ENCODE measurements at regions not wholly inside any gene's neighbourhood (a gene's known extent, or its start where the extent isn't known, plus 50 kb on each side); places are given as distances from the start of the nearest gene placed in this dataset.

DNA sequence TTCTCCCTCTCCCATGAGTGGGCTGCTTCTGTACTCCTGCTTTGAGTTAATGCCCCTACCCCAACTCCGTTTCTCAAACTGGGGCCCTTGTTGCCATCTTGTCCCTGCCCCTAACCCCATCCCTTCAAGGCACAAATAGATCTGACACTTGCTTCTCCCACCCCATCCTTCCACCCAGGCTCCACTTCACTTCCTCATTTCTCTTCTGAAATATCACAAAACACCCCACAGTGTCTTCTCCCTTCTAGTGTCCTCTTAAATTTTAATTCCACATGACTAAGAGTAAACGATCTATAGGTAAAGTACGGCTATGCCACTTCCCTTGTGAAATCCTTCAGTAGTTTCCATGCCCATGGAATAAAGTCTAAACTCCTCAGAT lies 571.6 kb upstream of the NOX3 start:
- DNase-seq, result no peak
- in situ Hi-C loops (cut with MboI; ENCODE audit: low pct_unique_long_range_greater_than_20kb, low sequenced_read_pairs), result no loop called here

GRCh38 chr6:156026486-156027247 lies 571.0 kb upstream of the NOX3 start:
- in situ Hi-C loops (cut with MboI; ENCODE audit: low pct_unique_long_range_greater_than_20kb, low sequenced_read_pairs), result no loop called here
- DNase-seq, result no peak

DNA sequence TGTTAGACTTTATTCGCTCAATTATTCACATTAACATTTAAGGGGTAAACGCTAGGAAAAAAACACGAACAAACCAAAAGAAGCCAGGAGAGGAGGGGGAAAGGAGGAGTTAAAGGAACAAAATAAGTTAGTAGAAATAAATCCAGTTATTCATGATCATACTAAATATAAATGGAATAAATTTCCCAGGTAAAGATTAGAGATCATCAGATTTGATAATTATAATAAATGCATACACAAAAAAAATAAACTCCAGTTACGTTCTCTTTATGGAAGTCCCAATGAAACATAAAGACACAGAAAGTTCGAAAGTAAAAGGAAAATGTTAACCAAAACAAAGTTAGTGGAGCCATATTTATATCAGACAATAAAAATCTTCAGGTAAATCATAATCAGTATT lies 568.7 kb upstream of the NOX3 start:
- DNase-seq, result no peak
- in situ Hi-C loops (cut with MboI; ENCODE audit: low pct_unique_long_range_greater_than_20kb, low sequenced_read_pairs), result no loop called here

DNA sequence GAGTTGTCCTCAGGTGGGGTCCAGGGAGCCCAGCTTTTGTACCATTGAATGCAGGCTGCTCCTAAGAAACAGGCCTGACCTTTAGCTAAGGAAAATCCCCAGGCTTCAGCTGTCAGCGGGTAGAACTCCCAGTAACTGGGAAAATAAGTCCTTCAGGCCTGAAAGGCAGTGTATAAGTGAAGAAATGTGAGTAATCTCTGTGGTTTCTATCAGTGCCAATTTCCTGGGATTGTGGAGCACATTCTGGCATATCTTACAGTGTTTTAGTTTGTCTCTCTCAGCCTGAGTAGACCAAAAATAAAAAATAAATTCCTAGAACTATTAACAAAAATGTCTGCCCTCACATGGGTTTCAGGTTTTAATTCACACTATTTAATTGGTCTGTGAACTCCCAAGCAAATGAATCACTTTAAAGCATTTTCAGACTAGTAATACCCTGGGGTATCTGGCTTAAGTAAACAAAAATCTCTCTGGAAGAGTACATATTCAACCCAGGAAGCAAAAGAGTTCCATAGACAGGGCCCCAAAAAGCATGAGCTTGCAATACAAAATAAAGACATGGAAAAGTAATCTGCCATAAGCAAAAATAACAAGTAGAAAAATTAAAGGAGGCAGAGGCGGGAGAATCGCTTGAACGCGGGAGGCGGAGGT lies 566.2 kb upstream of the NOX3 start:
- in situ Hi-C loops (cut with MboI; ENCODE audit: low pct_unique_long_range_greater_than_20kb, low sequenced_read_pairs), result no loop called here
- no peak for DNase-seq

DNA sequence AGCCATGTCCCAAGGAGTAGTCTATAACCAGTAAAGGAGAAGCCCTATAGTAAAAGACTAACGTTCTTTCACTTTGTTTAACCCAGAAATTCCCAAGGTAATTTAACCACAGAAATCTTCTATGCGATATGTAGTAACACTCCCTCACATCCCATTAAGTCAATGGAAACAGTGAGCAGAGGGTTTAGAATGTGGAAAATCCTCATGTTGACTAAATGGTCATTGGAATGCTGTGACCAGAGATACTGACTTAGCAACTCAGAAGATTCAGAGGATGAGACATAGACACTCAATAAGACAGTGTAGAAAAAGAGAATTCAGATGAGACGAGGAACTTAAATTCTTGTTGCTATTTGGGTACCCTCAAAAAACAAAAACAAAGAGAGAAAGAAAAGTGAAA lies 562.2 kb upstream of the NOX3 start:
- DNase-seq, result no peak
- in situ Hi-C loops (cut with MboI; ENCODE audit: low pct_unique_long_range_greater_than_20kb, low sequenced_read_pairs), result no loop called here

DNA sequence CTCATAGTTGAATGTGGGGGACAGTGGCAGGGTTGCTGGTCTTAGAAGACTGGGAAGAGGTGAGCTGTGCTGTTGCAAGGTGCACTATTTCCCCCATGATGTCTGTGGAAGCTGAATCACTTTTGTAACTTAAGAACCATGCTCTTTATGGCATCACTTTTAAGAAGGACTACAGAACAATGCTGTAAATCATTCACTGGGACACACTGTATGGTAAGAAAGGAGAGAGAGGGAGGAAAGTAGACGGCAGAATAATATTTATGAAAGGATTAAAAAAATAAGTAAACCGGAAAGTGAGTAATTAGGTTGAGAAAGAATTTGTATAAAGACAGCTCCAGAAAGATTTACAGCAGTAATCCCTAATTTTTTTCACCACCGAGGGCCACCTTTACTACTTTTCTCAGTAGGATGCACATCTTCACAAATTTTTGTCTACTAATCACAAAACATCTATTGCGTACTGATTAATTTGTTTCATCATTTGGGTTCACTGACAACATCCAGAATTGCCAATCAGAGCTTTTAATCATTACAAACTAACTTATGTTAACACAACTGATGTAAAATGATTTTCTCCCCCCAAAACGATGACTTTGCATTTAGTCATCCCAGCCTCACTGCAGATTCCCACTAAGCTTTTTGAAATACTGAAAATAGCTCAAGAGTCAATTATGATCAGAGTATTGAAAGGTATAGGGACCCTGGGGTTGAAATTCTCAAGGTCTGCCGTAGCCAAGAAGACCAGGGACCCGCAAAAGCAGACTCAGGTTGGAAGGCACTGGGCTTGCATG lies 560.7 kb upstream of the NOX3 start:
- in situ Hi-C loops (cut with MboI; ENCODE audit: low pct_unique_long_range_greater_than_20kb, low sequenced_read_pairs), result no loop called here
- no peak for DNase-seq

DNA sequence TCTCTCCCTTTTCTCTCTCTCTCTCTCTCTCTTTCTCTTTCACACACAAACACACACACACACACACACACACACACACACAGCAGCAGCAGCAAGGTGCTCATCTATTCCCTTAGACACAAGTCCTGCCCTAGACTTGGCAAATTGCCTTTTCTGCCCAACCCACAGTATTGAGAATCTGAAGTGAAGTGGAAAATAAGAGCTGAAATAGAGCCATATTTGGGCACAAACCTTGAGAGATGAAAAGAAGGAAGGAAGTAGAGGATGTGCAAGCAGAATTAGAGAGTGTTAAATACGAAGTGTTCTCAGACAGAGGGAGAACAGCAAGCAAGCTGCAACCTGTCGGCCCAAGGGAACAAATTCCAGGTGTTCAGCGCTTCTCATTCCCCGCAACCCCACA lies 557.5 kb upstream of the NOX3 start:
- peak; percentile 37 for DNase-seq
- in situ Hi-C loops (cut with MboI; ENCODE audit: low pct_unique_long_range_greater_than_20kb, low sequenced_read_pairs), result no loop called here

GRCh38 chr6:156009656-156010055 lies 554.0 kb upstream of the NOX3 start:
- in situ Hi-C loops (cut with MboI; ENCODE audit: low pct_unique_long_range_greater_than_20kb, low sequenced_read_pairs), result no loop called here
- no peak for DNase-seq

DNA sequence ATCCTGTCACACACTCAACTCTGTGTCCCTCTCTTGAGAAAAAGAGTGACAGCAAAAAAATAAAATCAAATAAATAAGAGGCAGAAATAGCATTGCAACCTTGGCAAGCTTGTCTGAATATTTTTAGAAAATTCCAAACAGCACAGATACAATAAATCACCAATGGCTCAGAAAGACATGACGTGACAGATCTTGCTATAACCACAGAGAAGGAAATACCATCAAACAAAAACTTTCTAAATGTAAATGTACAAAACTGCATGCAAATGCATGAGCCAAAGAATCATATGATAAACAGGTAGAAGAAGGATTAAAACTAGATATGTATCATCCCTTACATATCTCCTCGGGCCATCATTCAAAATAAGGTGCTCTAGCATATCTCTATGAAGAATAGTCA lies 549.2 kb upstream of the NOX3 start:
- in situ Hi-C loops (cut with MboI; ENCODE audit: low pct_unique_long_range_greater_than_20kb, low sequenced_read_pairs), result no loop called here
- no peak for DNase-seq

- no peak for DNase-seq
- in situ Hi-C loops (cut with MboI; ENCODE audit: low pct_unique_long_range_greater_than_20kb, low sequenced_read_pairs), result no loop called here
Measured at GRCh38 chr6:155996151-155996550, 540.5 kb upstream of the NOX3 start.

DNA sequence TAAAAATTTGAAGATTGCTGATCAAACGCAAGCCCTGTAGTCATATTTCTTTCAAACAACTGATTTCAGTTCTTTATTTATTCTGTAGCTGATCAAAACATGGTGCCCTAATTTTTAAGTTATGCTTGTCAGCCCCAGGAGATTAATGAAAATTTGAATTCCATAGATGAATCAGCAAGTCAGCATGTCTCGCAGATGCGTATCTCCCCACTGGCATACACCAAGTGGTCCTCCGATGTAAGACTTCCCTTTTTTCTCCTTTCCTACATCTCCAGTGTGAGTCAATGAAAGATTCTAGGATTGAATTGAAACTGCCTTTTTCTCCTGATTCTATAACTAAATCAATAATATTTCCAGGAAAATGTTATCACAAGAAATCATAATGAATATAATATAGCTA lies 539.6 kb upstream of the NOX3 start:
- DNase-seq, result no peak
- in situ Hi-C loops (cut with MboI; ENCODE audit: low pct_unique_long_range_greater_than_20kb, low sequenced_read_pairs), result no loop called here

DNA sequence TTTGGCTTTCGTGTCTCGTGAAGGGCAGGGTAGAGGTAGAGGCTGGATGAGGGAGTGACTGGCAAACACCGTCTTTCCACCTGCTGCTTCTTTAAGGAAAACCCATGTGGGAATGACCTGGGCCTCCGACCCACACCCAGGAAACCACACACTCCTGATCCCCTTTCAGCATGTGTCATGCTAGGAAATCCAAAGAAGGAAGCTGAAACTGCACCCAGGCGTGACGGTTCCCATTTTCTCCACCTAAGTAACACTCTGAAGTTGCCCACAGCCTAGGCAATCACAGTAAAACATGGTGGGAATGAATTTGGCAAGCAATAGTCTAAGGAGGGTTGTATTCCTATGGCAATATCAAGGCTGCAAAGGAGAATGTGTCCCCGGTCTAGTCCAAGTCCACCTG lies 538.4 kb upstream of the NOX3 start:
- no peak for DNase-seq
- in situ Hi-C loops (cut with MboI; ENCODE audit: low pct_unique_long_range_greater_than_20kb, low sequenced_read_pairs), result no loop called here

GRCh38 chr6:155993240-155993639 lies 537.6 kb upstream of the NOX3 start:
- DNase-seq, result no peak
- in situ Hi-C loops (cut with MboI; ENCODE audit: low pct_unique_long_range_greater_than_20kb, low sequenced_read_pairs), result no loop called here

GRCh38 chr6:155985660-155986138 lies 530.1 kb upstream of the NOX3 start:
- DNase-seq, result no peak
- in situ Hi-C loops (cut with MboI; ENCODE audit: low pct_unique_long_range_greater_than_20kb, low sequenced_read_pairs), result no loop called here

DNA sequence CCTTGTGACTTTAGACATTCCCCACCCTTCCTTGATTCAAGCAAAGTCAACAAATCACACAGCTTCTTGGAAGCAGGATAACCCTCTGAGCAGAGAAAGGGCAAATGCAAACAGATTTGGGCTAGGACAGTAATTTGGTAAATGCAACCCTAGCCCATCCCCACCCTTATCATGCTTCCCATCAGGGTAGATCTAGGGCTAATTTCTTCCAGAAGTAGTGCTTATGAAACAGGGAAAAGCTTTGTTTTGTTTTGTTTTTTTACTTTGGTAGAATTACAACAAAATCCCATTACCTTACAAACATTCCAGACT lies 525.1 kb upstream of the NOX3 start:
- DNase-seq, result no peak
- in situ Hi-C loops (cut with MboI; ENCODE audit: low pct_unique_long_range_greater_than_20kb, low sequenced_read_pairs), result no loop called here

DNA sequence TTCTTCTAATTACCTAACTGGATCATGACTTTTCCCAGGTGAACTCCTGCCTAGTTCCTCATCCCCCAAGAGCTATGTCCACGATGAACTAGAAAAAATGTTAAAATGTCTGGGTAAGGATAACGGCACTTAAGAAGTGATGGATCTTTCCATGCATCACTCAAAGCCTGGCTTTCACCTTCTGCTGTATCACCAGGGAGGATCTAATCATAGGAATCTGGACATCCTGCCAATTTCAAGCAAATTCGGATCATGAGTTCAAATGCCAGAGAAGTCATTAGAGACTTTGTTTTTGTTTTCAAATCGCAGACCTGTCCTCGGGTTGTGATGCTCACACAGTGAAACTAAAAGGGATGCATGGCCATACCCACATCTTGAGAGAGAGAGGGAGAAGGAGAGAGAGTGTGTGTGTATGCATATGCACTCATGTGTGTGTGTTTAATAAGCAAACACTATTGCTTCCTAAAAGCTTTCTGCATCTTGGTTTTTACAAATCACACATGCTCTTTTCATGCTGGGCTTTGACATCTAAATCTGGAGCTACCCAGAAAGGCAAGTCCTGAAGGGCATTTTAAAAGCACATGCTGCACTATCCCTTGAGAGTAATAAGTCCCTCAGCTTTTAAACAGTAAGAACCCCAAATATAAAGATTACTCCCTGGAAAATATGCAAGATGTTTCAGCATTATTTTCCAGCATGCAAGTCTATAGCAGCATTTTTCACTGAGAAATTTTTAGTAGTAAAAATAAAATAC lies 524.6 kb upstream of the NOX3 start:
- in situ Hi-C loops (cut with MboI; ENCODE audit: low pct_unique_long_range_greater_than_20kb, low sequenced_read_pairs), result no loop called here
- DNase-seq, result no peak

DNA sequence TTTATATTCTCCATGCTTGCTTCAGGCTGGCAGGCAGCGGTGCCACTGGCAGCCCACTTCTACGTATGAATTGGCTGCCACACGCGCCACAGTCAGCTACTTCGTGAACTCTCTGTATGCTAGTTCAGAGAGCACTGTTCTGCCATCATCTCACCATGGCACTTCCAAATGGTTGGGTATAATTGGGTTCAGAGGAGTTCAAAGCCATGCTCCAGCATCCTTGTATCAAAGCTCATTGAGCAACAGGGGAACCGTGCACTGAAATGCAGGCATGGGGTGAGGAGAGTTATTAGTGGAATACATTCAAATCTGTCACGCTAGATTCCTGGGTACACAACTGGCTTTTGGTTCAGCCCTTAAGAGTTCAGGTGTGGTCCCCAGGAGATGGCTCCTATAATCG lies 519.9 kb upstream of the NOX3 start:
- in situ Hi-C loops (cut with MboI; ENCODE audit: low pct_unique_long_range_greater_than_20kb, low sequenced_read_pairs), result no loop called here

GRCh38 chr6:155974811-155975323 lies 519.2 kb upstream of the NOX3 start:
- in situ Hi-C loops (cut with MboI; ENCODE audit: low pct_unique_long_range_greater_than_20kb, low sequenced_read_pairs), result no loop called here
- no peak for DNase-seq

More for the DNA sequence above, 519.9 kb upstream of the NOX3 start:
- no peak for DNase-seq

DNA sequence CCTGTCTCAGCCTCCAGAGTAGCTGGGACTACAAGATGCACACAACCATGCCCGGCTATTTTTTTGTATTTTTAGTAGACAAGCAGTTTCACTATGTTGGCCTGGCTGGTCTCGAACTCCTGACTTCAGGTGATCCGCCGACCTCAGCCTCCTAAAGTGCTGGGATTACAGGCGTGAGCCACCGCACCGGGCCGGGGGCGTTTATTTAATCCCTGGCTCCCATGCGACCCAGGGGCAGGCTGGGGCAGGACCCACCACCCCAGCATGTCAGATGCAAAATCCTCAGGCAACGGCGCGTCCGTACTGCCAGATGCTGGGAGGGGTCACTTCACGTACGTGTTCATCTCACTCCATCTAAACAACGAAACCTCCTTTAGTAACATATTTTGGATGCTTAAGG lies 518.7 kb upstream of the NOX3 start:
- no peak for DNase-seq
- in situ Hi-C loops (cut with MboI; ENCODE audit: low pct_unique_long_range_greater_than_20kb, low sequenced_read_pairs), result no loop called here

Data from KBM-7 (cell line).